Thymus (tissue), 11 donors: ENCODE measurements at regions not wholly inside any gene's neighbourhood (a gene's known extent, or its start where the extent isn't known, plus 50 kb on each side); places are given as distances from the start of the nearest gene placed in this dataset.

Experiments used
- DNase-seq, 9 donors: peaks; one replicate each; pipeline ENCODE4 v3.0.0-alpha.2; 2013; ENCODE audit warnings: low spot score in 9 of 9, low read depth in 6 of 9, missing footprints in 1 of 9
- H3K27ac ChIP-seq, 2 donors: one replicate each; pipeline ENCODE4 v1.5.1; 2013; ENCODE audit warnings: control low read depth in 1 of 2, low read depth in 1 of 2, low read length in 1 of 2, mild to moderate bottlenecking in 1 of 2, moderate library complexity in 1 of 2
- H3K27me3 ChIP-seq, 2 donors: one replicate each; pipeline ENCODE4 v1.5.1; 2013; ENCODE audit warnings: low read length in 1 of 2; ENCODE audit not compliant: control insufficient read depth in 2 of 2, insufficient read depth in 1 of 2
- H3K36me3 ChIP-seq, 2 donors: one replicate each; pipeline ENCODE4 v1.5.1; 2013; ENCODE audit warnings: low read length in 1 of 2, mild to moderate bottlenecking in 1 of 2, moderate library complexity in 1 of 2; ENCODE audit not compliant: control insufficient read depth in 2 of 2, insufficient read depth in 2 of 2
- H3K4me1 ChIP-seq, 2 donors: one replicate each; pipeline ENCODE4 v1.5.1; 2013; ENCODE audit warnings: low read length in 2 of 2; ENCODE audit not compliant: control insufficient read depth in 2 of 2, insufficient read depth in 2 of 2
- H3K4me3 ChIP-seq, 2 donors: one replicate each; pipeline ENCODE4 v1.5.1; 2013; ENCODE audit warnings: low read length in 2 of 2, control low read depth in 1 of 2, mild to moderate bottlenecking in 1 of 2
- H3K9me3 ChIP-seq, 2 donors: one replicate each; pipeline ENCODE4 v1.5.1; 2013; ENCODE audit warnings: low read length in 1 of 2, mild to moderate bottlenecking in 1 of 2; ENCODE audit not compliant: control insufficient read depth in 2 of 2, insufficient read depth in 1 of 2
- WGBS: extraction: QIAGEN DNeasy Blood & Tissue Kit; methylation state at CpG from one replicate; pipeline ENCODE4 v1.1.7; 2013; 5-methylcytosine and 5-hydroxymethylcytosine counted together
- donor health status: healthy.

- Histone ChIP-seq H3K27ac (no peak overlapping the region), H3K4me3 (no peak overlapping the region), H3K27me3 (no peaks in the 10 kb centered on the region), H3K4me1 (peaks cover 13 to 45% of the 10 kb centered on the region in 2 donors), H3K9me3 (no peaks in the 10 kb centered on the region), H3K36me3 (no peaks in the 10 kb centered on the region)
- 95% methylated on average over 11 of the region's 11 CpGs for WGBS
- DNase-seq = no peak
These were observed 208.3 kb downstream of the LY86 start for GRCh38 chr6:6796818-6797217.

- no peaks in the 10 kb centered on the region for H3K27me3 ChIP-seq
- H3K9me3 ChIP-seq = no peaks in the 10 kb centered on the region
- 70% methylated on average over 5 of the region's 5 CpGs for WGBS
- H3K4me3 ChIP-seq = no peak overlapping the region
- H3K36me3 ChIP-seq = no peaks in the 10 kb centered on the region
- peak overlapping the region in 1 of 2 donors; percentile 13 for H3K27ac ChIP-seq
- DNase-seq = no peak
- H3K4me1 ChIP-seq = peaks cover 13 to 45% of the 10 kb centered on the region in 2 donors
These were observed 209.9 kb downstream of the LY86 start for GRCh38 chr6:6798448-6798860.

GRCh38 chr6:6801005-6801335 is 212.4 kb downstream of the LY86 start:
- no peak overlapping the region for H3K27ac ChIP-seq
- H3K4me1 ChIP-seq = peaks cover 7 to 41% of the 10 kb centered on the region in 2 donors
- no peak overlapping the region for H3K4me3 ChIP-seq
- 96% methylated on average over 6 of the region's 6 CpGs for WGBS
- H3K27me3 ChIP-seq = no peaks in the 10 kb centered on the region
- no peak for DNase-seq
- peaks cover 0 to 3% of the 10 kb centered on the region in 2 donors for H3K9me3 ChIP-seq
- no peaks in the 10 kb centered on the region for H3K36me3 ChIP-seq

- no peak overlapping the region for H3K27ac ChIP-seq
- peaks cover 7 to 41% of the 10 kb centered on the region in 2 donors for H3K4me1 ChIP-seq
- no peaks in the 10 kb centered on the region for H3K36me3 ChIP-seq
- H3K9me3 ChIP-seq = peaks cover 0 to 3% of the 10 kb centered on the region in 2 donors
- H3K4me3 ChIP-seq = no peak overlapping the region
- 98% methylated on average over 9 of the region's 9 CpGs for WGBS
- DNase-seq = no peak
- H3K27me3 ChIP-seq = no peaks in the 10 kb centered on the region
These were observed 213.2 kb downstream of the LY86 start for GRCh38 chr6:6801635-6802218.

- peak in 1 of 9 donors; percentile 49 for DNase-seq
- no peak overlapping the region for H3K4me3 ChIP-seq
- no peaks in the 10 kb centered on the region for H3K27me3 ChIP-seq
- WGBS = 74% methylated on average over 18 of the region's 18 CpGs
- no peaks in the 10 kb centered on the region for H3K36me3 ChIP-seq
- peaks cover 0 to 3% of the 10 kb centered on the region in 2 donors for H3K9me3 ChIP-seq
- H3K27ac ChIP-seq = peak overlapping the region in 1 of 2 donors; percentile 6
- H3K4me1 ChIP-seq = peaks cover 7 to 39% of the 10 kb centered on the region in 2 donors
These were observed 214.9 kb downstream of the LY86 start for GRCh38 chr6:6803180-6803977.

GRCh38 chr6:6804843-6805615 is 216.5 kb downstream of the LY86 start:
- Histone ChIP-seq H3K36me3 (no peaks in the 10 kb centered on the region), H3K4me3 (no peak overlapping the region), H3K9me3 (peaks cover 0 to 3% of the 10 kb centered on the region in 2 donors), H3K27me3 (no peaks in the 10 kb centered on the region), H3K4me1 (peaks cover 2 to 24% of the 10 kb centered on the region in 2 donors), H3K27ac (no peak overlapping the region)
- WGBS = over 99% methylated on average over 8 of the region's 8 CpGs
- DNase-seq = no peak

GRCh38 chr6:6806844-6807518 is 218.5 kb downstream of the LY86 start:
- Histone ChIP-seq H3K4me3 (no peak overlapping the region), H3K27ac (peak overlapping the region in 1 of 2 donors; percentile 9), H3K27me3 (no peaks in the 10 kb centered on the region), H3K4me1 (peaks cover 0 to 31% of the 10 kb centered on the region in 2 donors), H3K36me3 (no peaks in the 10 kb centered on the region), H3K9me3 (peaks cover 0 to 3% of the 10 kb centered on the region in 2 donors)
- WGBS = 94% methylated on average over 12 of the region's 12 CpGs
- no peak for DNase-seq

GRCh38 chr6:6808343-6808742 is 219.8 kb downstream of the LY86 start:
- no peak for DNase-seq
- no peaks in the 10 kb centered on the region for H3K27me3 ChIP-seq
- H3K4me3 ChIP-seq = no peak overlapping the region
- H3K9me3 ChIP-seq = peaks cover 0 to 3% of the 10 kb centered on the region in 2 donors
- H3K4me1 ChIP-seq = peaks cover 0 to 26% of the 10 kb centered on the region in 2 donors
- H3K36me3 ChIP-seq = no peaks in the 10 kb centered on the region
- no peak overlapping the region for H3K27ac ChIP-seq
- 87% methylated on average over 5 of the region's 5 CpGs for WGBS
